AG04450 (cell line): ENCODE measurements at regions not wholly inside any gene's neighbourhood (a gene's known extent, or its start where the extent isn't known, plus 50 kb on each side); places are given as distances from the start of the nearest gene placed in this dataset.

Experiments used
- CTCF ChIA-PET: fragments of 300-600, 350-600 bp; formaldehyde crosslinking; extraction: SDS; loops from one replicate; lab custom pipeline; 2022; ENCODE audit warnings: antibody characterized with exemption, inconsistent platforms; lab: Charles Lee
- POLR2A ChIA-PET: fragments of 350-600 bp; formaldehyde crosslinking; extraction: SDS; loops from one replicate; lab custom pipeline; 2021; ENCODE audit warnings: antibody characterized with exemption, inconsistent platforms; lab: Yijun Ruan, JAX
- DNase-seq: peaks from one replicate; pipeline ENCODE4 v3.0.0-alpha.2; 2011; ENCODE audit warnings: low read depth, low spot score
- H3K27ac ChIP-seq: one replicate; pipeline ENCODE4 v1.5.1; 2012; ENCODE audit warnings: low read depth, low read length, control low read depth
- H3K27me3 ChIP-seq: one replicate; pipeline ENCODE4 v1.6.0; 2012; ENCODE audit warnings: low read length; ENCODE audit not compliant: control insufficient read depth, insufficient read depth
- H3K4me3 ChIP-seq: 2 replicates; pipeline ENCODE4 v1.5.1; 2011; ENCODE audit warnings: mild to moderate bottlenecking, low read depth, low read length, control low read depth
- H3K9me3 ChIP-seq: 2 replicates; pipeline ENCODE4 v1.5.1; 2012; ENCODE audit warnings: low read length; ENCODE audit not compliant: control insufficient read depth, insufficient read depth
- TF ChIP-seq, protein P1 (sequence below): IDR thresholded peaks from 2 replicates; pipeline ENCODE4 v1.5.1; 2011; ENCODE audit warnings: low read depth, low read length, control low read depth, inconsistent platforms

- Histone ChIP-seq H3K27me3 (no peaks in the 10 kb centered on the region), H3K9me3 (no peaks in the 10 kb centered on the region; the same call in 1 of the 2 replicates), H3K4me3 (no peak overlapping the region), H3K27ac (no peak overlapping the region)
- TF ChIP-seq, protein P1, sequence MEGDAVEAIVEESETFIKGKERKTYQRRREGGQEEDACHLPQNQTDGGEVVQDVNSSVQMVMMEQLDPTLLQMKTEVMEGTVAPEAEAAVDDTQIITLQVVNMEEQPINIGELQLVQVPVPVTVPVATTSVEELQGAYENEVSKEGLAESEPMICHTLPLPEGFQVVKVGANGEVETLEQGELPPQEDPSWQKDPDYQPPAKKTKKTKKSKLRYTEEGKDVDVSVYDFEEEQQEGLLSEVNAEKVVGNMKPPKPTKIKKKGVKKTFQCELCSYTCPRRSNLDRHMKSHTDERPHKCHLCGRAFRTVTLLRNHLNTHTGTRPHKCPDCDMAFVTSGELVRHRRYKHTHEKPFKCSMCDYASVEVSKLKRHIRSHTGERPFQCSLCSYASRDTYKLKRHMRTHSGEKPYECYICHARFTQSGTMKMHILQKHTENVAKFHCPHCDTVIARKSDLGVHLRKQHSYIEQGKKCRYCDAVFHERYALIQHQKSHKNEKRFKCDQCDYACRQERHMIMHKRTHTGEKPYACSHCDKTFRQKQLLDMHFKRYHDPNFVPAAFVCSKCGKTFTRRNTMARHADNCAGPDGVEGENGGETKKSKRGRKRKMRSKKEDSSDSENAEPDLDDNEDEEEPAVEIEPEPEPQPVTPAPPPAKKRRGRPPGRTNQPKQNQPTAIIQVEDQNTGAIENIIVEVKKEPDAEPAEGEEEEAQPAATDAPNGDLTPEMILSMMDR, result no peak
- CTCF ChIA-PET, result no interaction called here
- no peak for DNase-seq
- POLR2A ChIA-PET, result no interaction called here
These were observed 83.2 kb downstream of the CEBPB start for GRCh38 chr20:50273601-50274491.

DNA sequence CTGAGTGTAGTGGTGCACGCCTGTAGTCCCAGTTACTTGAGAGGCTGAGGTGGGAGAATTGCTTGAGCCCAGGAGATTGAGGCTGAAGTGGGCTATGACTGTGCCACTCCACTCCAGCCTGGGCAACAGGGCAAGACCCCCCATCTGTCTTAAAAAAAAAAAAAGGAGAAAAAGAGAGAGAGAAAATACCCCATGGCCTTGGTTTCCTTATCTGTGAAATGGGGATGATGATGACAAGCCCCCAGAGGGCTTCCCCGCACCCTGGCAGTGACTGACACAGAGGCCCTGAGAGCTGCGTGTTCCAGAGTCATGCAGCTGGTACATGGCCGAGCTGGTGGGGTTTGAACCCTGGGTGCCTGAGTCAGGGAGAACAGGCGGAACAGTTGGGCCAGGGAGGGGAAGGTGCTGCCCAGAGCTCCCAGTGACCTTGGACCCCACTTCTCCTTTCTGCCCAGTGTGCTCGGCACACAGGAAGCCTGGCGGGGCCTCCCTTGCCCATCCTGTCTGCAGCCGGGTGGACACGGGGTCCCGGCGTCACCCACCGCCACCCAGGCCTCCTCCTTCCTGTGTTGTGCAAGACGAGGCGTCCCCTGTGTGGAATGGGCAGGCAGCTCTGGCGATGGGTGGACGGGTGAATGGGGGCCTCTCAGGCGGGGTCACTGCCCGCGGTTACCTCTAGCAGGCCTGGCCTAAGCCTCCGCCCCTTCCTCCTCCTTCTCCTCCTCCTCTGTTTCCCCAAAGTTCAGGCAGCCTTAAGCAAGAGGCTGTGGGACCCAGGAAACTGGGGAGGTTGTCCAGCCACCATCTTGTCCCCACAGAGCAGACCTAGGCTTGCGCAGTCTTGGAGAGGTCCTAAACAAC, 84.2 kb downstream of the CEBPB start:
- POLR2A ChIA-PET, result no interaction called here
- DNase-seq, result no peak
- no peak overlapping the region for H3K4me3 ChIP-seq
- CTCF ChIA-PET, result no interaction called here
- H3K9me3 ChIP-seq, result no peaks in the 10 kb centered on the region; the same call in 1 of the 2 replicates
- TF ChIP-seq, protein P1, result no peak
- no peaks in the 10 kb centered on the region for H3K27me3 ChIP-seq
- no peak overlapping the region for H3K27ac ChIP-seq

DNA sequence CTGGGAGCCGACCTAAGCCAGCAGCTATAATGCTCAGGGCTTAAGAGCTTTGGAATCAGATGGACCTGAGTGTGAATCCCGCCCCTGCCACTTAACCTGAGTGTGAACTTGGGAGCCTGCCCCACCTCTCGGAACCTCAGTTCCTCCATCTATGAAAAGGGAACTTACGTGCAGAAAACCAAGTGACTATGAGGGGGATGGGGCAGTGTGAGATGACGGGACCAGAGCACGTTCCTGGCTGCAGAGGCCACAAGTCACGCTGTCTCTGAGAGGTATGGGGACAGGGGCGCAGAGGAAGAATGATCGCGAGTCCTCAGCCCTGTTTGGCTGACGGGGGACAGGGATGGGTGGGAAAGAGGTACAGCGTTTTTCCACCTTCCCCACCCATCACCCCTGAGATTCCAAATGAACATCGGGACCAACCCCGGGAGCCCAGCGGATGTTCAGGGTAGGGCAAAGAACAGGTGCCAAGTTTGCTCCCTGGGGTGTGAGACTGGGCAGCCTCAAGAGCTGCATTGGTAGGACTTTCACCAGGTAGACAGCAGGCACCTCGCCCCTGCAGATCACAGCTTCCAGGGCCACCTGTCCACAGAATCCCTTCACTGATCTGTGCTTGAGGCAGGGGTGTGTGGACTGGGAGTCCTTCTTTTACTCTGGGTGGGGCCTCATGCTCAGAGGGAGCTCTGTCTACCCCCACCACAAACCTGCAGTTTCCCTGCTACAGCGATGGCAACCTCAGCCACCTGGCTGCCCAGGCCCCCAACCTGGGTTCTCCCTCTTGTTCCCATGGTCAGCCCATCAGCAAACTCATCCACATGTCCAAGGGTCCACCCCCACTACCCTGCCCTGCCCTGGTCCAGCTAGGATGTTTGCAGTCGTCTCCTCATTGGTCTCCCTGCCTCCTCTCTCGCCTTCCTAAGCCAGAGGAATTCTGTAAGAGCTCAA, 85.8 kb downstream of the CEBPB start:
- TF ChIP-seq, protein P1, result no peak
- H3K27me3 ChIP-seq, result no peaks in the 10 kb centered on the region
- H3K9me3 ChIP-seq, result no peaks in the 10 kb centered on the region; the same call in 1 of the 2 replicates
- H3K4me3 ChIP-seq, result no peak overlapping the region
- DNase-seq, result no peak
- ChIA-PET CTCF (no interaction called here), POLR2A (interaction anchor here (0.6 kb wide), 1 partner anchor 71 kb away, joined by 4 read pairs; no protein-coding TSS in a partner anchor)
- no peak overlapping the region for H3K27ac ChIP-seq

- no peak overlapping the region for H3K4me3 ChIP-seq
- TF ChIP-seq, protein P1, result no peak
- no peaks in the 10 kb centered on the region for H3K27me3 ChIP-seq
- ChIA-PET CTCF (no interaction called here), POLR2A (no interaction called here)
- H3K9me3 ChIP-seq, result no peaks in the 10 kb centered on the region; the same call in 1 of the 2 replicates
- H3K27ac ChIP-seq, result no peak overlapping the region
- no peak for DNase-seq
These were observed 86.4 kb downstream of the CEBPB start for GRCh38 chr20:50277064-50277415.
